GM18498 (cell line): ENCODE measurements at regions not wholly inside any gene's neighbourhood (a gene's known extent, or its start where the extent isn't known, plus 50 kb on each side); places are given as distances from the start of the nearest gene placed in this dataset.
"Not testable (repeated sequence)": the region's sequence is repeated elsewhere in the genome, so short reads cannot be mapped to it uniquely, and the experiment has no call there.

Source experiments
- ATAC-seq: cut with Tn5 transposase; IDR thresholded peaks from one replicate; pipeline ENCODE4 v1.9.1; 2021; ENCODE audit warnings: mild to moderate bottlenecking, moderate library complexity; ENCODE audit not compliant: unreplicated experiment

- ATAC-seq: no peak
These were observed 368.3 kb upstream of the OLFM3 start for GRCh38 chr1:102365071-102365470.

GRCh38 chr1:102336602-102337001, 339.9 kb upstream of the OLFM3 start:
- no peak for ATAC-seq

GRCh38 chr1:102318104-102318806, 321.5 kb upstream of the OLFM3 start:
- ATAC-seq: no peak

- ATAC-seq: no peak
These were observed 318.4 kb upstream of the OLFM3 start for GRCh38 chr1:102315096-102315495.

- ATAC-seq: no peak
These were observed 299.4 kb upstream of the OLFM3 start for GRCh38 chr1:102296116-102296515.

GRCh38 chr1:102282955-102283354, 286.2 kb upstream of the OLFM3 start:
- no peak for ATAC-seq

- no peak for ATAC-seq
These were observed 266.3 kb upstream of the OLFM3 start for GRCh38 chr1:102262994-102263393.

GRCh38 chr1:102252731-102253505, 256.2 kb upstream of the OLFM3 start:
- ATAC-seq: no peak

- peak; percentile 71 for ATAC-seq
These were observed 245.0 kb upstream of the OLFM3 start for GRCh38 chr1:102241431-102242338.

GRCh38 chr1:102239247-102239646, 242.5 kb upstream of the OLFM3 start:
- no peak for ATAC-seq

GRCh38 chr1:102234753-102235359, 238.1 kb upstream of the OLFM3 start:
- no peak for ATAC-seq

GRCh38 chr1:102219463-102219862, 222.7 kb upstream of the OLFM3 start:
- peak; percentile 86 for ATAC-seq

GRCh38 chr1:102210891-102211290, 214.2 kb upstream of the OLFM3 start:
- not testable (repeated sequence) for ATAC-seq

GRCh38 chr1:102191723-102192122, 195.0 kb upstream of the OLFM3 start:
- ATAC-seq: peak; percentile 72

- no peak for ATAC-seq
These were observed 193.7 kb upstream of the OLFM3 start for GRCh38 chr1:102190429-102190828.

- no peak for ATAC-seq
These were observed 189.8 kb upstream of the OLFM3 start for GRCh38 chr1:102186536-102186935.

GRCh38 chr1:102185260-102185659, 188.5 kb upstream of the OLFM3 start:
- ATAC-seq: no peak

GRCh38 chr1:102184477-102184876, 187.8 kb upstream of the OLFM3 start:
- ATAC-seq: no peak

- ATAC-seq: no peak
These were observed 187.0 kb upstream of the OLFM3 start for GRCh38 chr1:102183711-102184110.

GRCh38 chr1:102182603-102183260, 186.0 kb upstream of the OLFM3 start:
- no peak for ATAC-seq
